ENCODE measurements at regions not wholly inside any gene's neighbourhood (a gene's known extent, or its start where the extent isn't known, plus 50 kb on each side); places are given as distances from the start of the nearest gene placed in this dataset.
"Not testable (repeated sequence)": the region's sequence is repeated elsewhere in the genome, so short reads cannot be mapped to it uniquely, and the experiment has no call there.

GRCh38 chr3:168974617-168975403, 688.7 kb downstream of the MECOM start:
- DNase-seq, result no peak

GRCh38 chr3:168973897-168974296, 689.6 kb downstream of the MECOM start:
- DNase-seq, result no peak

- no peak for DNase-seq
These were observed 690.3 kb downstream of the MECOM start for GRCh38 chr3:168973206-168973605.

GRCh38 chr3:168968609-168969008, 694.9 kb downstream of the MECOM start:
- no peak for DNase-seq

- DNase-seq, result no peak
These were observed 698.8 kb downstream of the MECOM start for GRCh38 chr3:168964736-168965135.

GRCh38 chr3:168961271-168961670, 702.2 kb downstream of the MECOM start:
- no peak for DNase-seq

GRCh38 chr3:168959731-168960130, 703.8 kb downstream of the MECOM start:
- no peak for DNase-seq

GRCh38 chr3:168958466-168958865, 705.0 kb downstream of the MECOM start:
- no peak for DNase-seq

- no peak for DNase-seq
These were observed 707.4 kb downstream of the MECOM start for GRCh38 chr3:168956076-168956475.

GRCh38 chr3:168952551-168952950, 711.0 kb downstream of the MECOM start:
- DNase-seq, result no peak

- no peak for DNase-seq
These were observed 711.6 kb downstream of the MECOM start for GRCh38 chr3:168951884-168952283.

- DNase-seq, result no peak
These were observed 712.1 kb downstream of the MECOM start for GRCh38 chr3:168951368-168951767.

GRCh38 chr3:168950622-168951021, 712.9 kb downstream of the MECOM start:
- DNase-seq, result no peak

GRCh38 chr3:168939651-168940238, 723.8 kb downstream of the MECOM start:
- no peak for DNase-seq

- no peak for DNase-seq
These were observed 729.9 kb downstream of the MECOM start for GRCh38 chr3:168933614-168934013.

- DNase-seq, result not testable (repeated sequence)
These were observed 733.5 kb downstream of the MECOM start for GRCh38 chr3:168929997-168930396.

GRCh38 chr3:168926426-168926825, 737.1 kb downstream of the MECOM start:
- no peak for DNase-seq

- DNase-seq, result no peak
These were observed 737.9 kb downstream of the MECOM start for GRCh38 chr3:168925568-168925967.

GRCh38 chr3:168914662-168915061, 748.9 kb downstream of the MECOM start:
- no peak for DNase-seq

- DNase-seq, result no peak
These were observed 754.3 kb downstream of the MECOM start for GRCh38 chr3:168909260-168909659.

- DNase-seq, result no peak
These were observed 768.1 kb downstream of the MECOM start for GRCh38 chr3:168895419-168895818.

- no peak for DNase-seq
These were observed 769.3 kb downstream of the MECOM start for GRCh38 chr3:168894214-168894613.

- DNase-seq, result no peak
These were observed 773.8 kb downstream of the MECOM start for GRCh38 chr3:168889666-168890065.

GRCh38 chr3:168888781-168889180, 774.7 kb downstream of the MECOM start:
- no peak for DNase-seq

- no peak for DNase-seq
These were observed 778.5 kb downstream of the MECOM start for GRCh38 chr3:168885028-168885427.
